HepG2 (cell line): ENCODE measurements at regions not wholly inside any gene's neighbourhood (a gene's known extent, or its start where the extent isn't known, plus 50 kb on each side); places are given as distances from the start of the nearest gene placed in this dataset.

Source experiments
- ATAC-seq: fragments of 200-7000 bp; cut with Tn5 transposase; 3 replicates; pipeline ENCODE4 v1.9.1; 2020; ENCODE audit warnings: mild to moderate bottlenecking, moderate library complexity
- BruUV-seq: library from RNA; stranded (reverse); fragments of 400-500 nt; replicated peaks from 2 replicates; lab custom pipeline; 2021; lab: Mats Ljungman, UMichigan
- CTCF ChIA-PET: fragments of 300-600 bp; formaldehyde crosslinking; extraction: SDS; loops from one replicate; lab custom pipeline; 2021; ENCODE audit warnings: low total read pairs, inconsistent platforms, low intra/inter-chr PET ratio; lab: Yijun Ruan, JAX
- POLR2A ChIA-PET: fragments of 350-600 bp; sonication (Branson Sonifier 250); formaldehyde crosslinking; loops from one replicate; lab custom pipeline; 2020; ENCODE audit warnings: antibody characterized with exemption, inconsistent platforms; lab: Yijun Ruan, JAX
- DNase-seq: peaks from one replicate; pipeline ENCODE4 v3.0.0-alpha.2; 2015; ENCODE audit warnings: low spot score
- FAIRE-seq: peaks from 3 replicates; lab custom pipeline; 2011; peaks lifted over from hg19 to GRCh38; lab: Jason Lieb, UNC
- H2AFZ ChIP-seq: one replicate; pipeline ENCODE4 v1.6.1; 2011; ENCODE audit warnings: low read length, inconsistent platforms
- H3K27ac ChIP-seq: fragments of 300-600 bp; 3 replicates; pipeline ENCODE4 v1.8.0; 2011; ENCODE audit warnings: mixed run types, mild to moderate bottlenecking, mixed read lengths, low read length, inconsistent platforms; ENCODE audit not compliant: insufficient read depth; ENCODE audit errors: extremely low read length
- H3K27me3 ChIP-seq, 2 experiments: fragments of 200-600 bp in 1 of 2; 2 replicates in 1 of 2; 3 replicates in 1 of 2; pipeline versions ENCODE4 v1.6.0 to v1.8.0; 2011; ENCODE audit warnings: low read length in 2 of 2, mild to moderate bottlenecking in 2 of 2, moderate library complexity in 2 of 2, inconsistent platforms in 1 of 2; ENCODE audit not compliant: insufficient read depth in 2 of 2, control insufficient read depth in 1 of 2
- H3K36me3 ChIP-seq, 2 experiments: fragments of 200-600 bp in 1 of 2; replicated peaks in 1 of 2; 2 replicates in 1 of 2; 3 replicates in 1 of 2; pipeline versions ENCODE4 v1.5.1 to v1.8.0; 2011; ENCODE audit warnings: low read length in 2 of 2, inconsistent platforms in 1 of 2; ENCODE audit not compliant: insufficient read depth in 2 of 2, control insufficient read depth in 1 of 2
- H3K4me1 ChIP-seq: 2 replicates; pipeline ENCODE4 v1.5.1; 2012; ENCODE audit warnings: low read length, inconsistent platforms; ENCODE audit not compliant: insufficient read depth
- H3K4me2 ChIP-seq: 2 replicates; pipeline ENCODE4 v1.6.0; 2011; ENCODE audit warnings: low read depth, low read length, inconsistent platforms
- H3K4me3 ChIP-seq, 3 experiments: fragments of 200-600 bp in 1 of 3; sonication (generic), shearing (Covaris generic) in 1 of 3; replicated peaks in 1 of 3; 2 replicates each; pipeline ENCODE4 v1.5.1; 2011 to 2016; ENCODE audit warnings: low read length in 3 of 3, inconsistent platforms in 2 of 3, low read depth in 2 of 3, mild to moderate bottlenecking in 2 of 3, control low read depth in 1 of 3, mixed read lengths in 1 of 3; ENCODE audit not compliant: insufficient read depth in 1 of 3
- H3K79me2 ChIP-seq: one replicate; pipeline ENCODE4 v1.6.1; 2011; ENCODE audit warnings: low read length, inconsistent platforms; ENCODE audit not compliant: insufficient read depth
- H3K9ac ChIP-seq: 2 replicates; pipeline ENCODE4 v1.6.0; 2011; ENCODE audit warnings: mild to moderate bottlenecking, low read depth, low read length, inconsistent platforms; ENCODE audit not compliant: insufficient read depth
- H3K9me3 ChIP-seq: 2 replicates; pipeline ENCODE4 v1.5.1; 2012; ENCODE audit warnings: mild to moderate bottlenecking, low read length
- H4K20me1 ChIP-seq: 2 replicates; pipeline ENCODE4 v1.6.0; 2011; ENCODE audit warnings: inconsistent platforms, mild to moderate bottlenecking, low read length, moderate library complexity; ENCODE audit not compliant: insufficient read depth
- ARNT2 ChIP-seq: sonication (generic); formaldehyde crosslinking; IDR thresholded peaks from 2 replicates; pipeline ENCODE4 v1.8.0; 2022; ENCODE audit warnings: mild to moderate bottlenecking, low read depth, missing genetic modification reagents, moderate library complexity
- DDIT3 ChIP-seq: sonication (generic); formaldehyde crosslinking; IDR thresholded peaks from 2 replicates; pipeline ENCODE4 v1.4.0; 2020; ENCODE audit warnings: mild to moderate bottlenecking, missing genetic modification reagents
- SATB2 ChIP-seq: sonication (generic); formaldehyde crosslinking; IDR thresholded peaks from 2 replicates; pipeline ENCODE4 v1.5.0; 2020; ENCODE audit warnings: missing genetic modification reagents
- SIX1 ChIP-seq: sonication (generic); formaldehyde crosslinking; IDR thresholded peaks from 2 replicates; pipeline ENCODE4 v1.4.0; 2020; ENCODE audit warnings: missing genetic modification reagents, borderline replicate concordance
- SNAPC2 ChIP-seq: sonication (generic); formaldehyde crosslinking; IDR thresholded peaks from 2 replicates; pipeline ENCODE4 v1.8.1; 2022; ENCODE audit warnings: mild to moderate bottlenecking, missing genetic modification reagents
- ZBTB38 ChIP-seq: sonication (generic); formaldehyde crosslinking; IDR thresholded peaks from 2 replicates; pipeline ENCODE4 v1.5.1; 2020; ENCODE audit warnings: mild to moderate bottlenecking, missing genetic modification reagents
- ZFP62 ChIP-seq: sonication (generic); formaldehyde crosslinking; IDR thresholded peaks from 2 replicates; pipeline ENCODE4 v1.4.0; 2020; ENCODE audit warnings: missing genetic modification reagents
- ZNF7 ChIP-seq: IDR thresholded peaks from 2 replicates; pipeline ENCODE4 v1.6.1; 2016; ENCODE audit warnings: missing biosample characterization, missing genetic modification reagents
- ZNF781 ChIP-seq: sonication (generic); formaldehyde crosslinking; IDR thresholded peaks from 2 replicates; pipeline ENCODE4 v1.5.1; 2020; ENCODE audit warnings: borderline replicate concordance, mild to moderate bottlenecking, missing genetic modification reagents; ENCODE audit errors: not compliant biosample characterization
- ZSCAN12 ChIP-seq: sonication (generic); formaldehyde crosslinking; IDR thresholded peaks from 2 replicates; pipeline ENCODE4 v1.9.0; 2021; ENCODE audit warnings: mild to moderate bottlenecking, missing genetic modification reagents
- WGBS: methylation state at CpG from one replicate; pipeline ENCODE4 v1.1.6; 2017; ENCODE audit warnings: low lambda C conversion rate; 5-methylcytosine and 5-hydroxymethylcytosine counted together
- in situ Hi-C: cut with HindIII; loops from 2 replicates; pipeline ENCODE4 v1.10.0; 2017; ENCODE audit warnings: low pct_unique_long_range_greater_than_20kb; ENCODE audit not compliant: extremely low pct_ligation_motif_present
- intact Hi-C: fragments of 100-400 bp; cut with micrococcal nuclease; formaldehyde crosslinking; loops from one replicate; pipeline ENCODE4 v1.10.0; 2022; ENCODE audit not compliant: unreplicated experiment
- TF ChIP-seq, protein P1 (sequence below): sonication (generic); formaldehyde crosslinking; IDR thresholded peaks from 2 replicates; pipeline ENCODE4 v1.4.0; 2020; ENCODE audit warnings: mild to moderate bottlenecking, missing genetic modification reagents
- TF ChIP-seq, protein P2 (sequence below): sonication (generic); formaldehyde crosslinking; IDR thresholded peaks from 2 replicates; pipeline ENCODE4 v1.5.0; 2020; ENCODE audit warnings: missing genetic modification reagents

DNA sequence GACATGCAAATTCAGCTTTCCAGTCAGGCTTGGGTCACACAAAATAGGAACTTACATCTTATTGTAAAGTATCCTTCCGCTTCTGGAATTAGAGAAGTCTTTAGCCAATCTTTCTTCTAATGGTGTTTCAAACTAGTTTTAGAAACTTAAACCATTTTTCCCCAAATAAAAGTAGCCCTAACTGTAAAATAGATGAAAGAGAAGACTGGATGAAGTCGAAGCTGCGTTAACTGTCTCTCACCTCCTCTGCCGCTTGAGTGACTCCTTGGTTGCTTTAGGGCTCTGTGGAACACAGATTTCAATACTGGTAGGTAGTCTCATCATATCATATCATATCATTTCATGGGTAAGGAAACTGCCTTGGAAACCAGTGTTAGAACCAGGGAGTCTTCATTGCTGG lies 498.4 kb downstream of the XIRP2 start:
- intact Hi-C loops (no loop called here), in situ Hi-C loops (no loop called here)
- H3K4me2 ChIP-seq = no peak overlapping the region
- no TSS peak for BruUV-seq
- no peaks in the 10 kb centered on the region for H3K27me3 ChIP-seq
- no peak overlapping the region for H3K27ac ChIP-seq
- 17% methylated on average over 4 of the region's 4 CpGs for WGBS
- no peak overlapping the region for H3K4me3 ChIP-seq
- no peak overlapping the region for H3K9ac ChIP-seq
- no peaks in the 10 kb centered on the region for H3K79me2 ChIP-seq
- ChIA-PET POLR2A (no interaction called here), CTCF (no interaction called here)
- H3K4me1 ChIP-seq = no peaks in the 10 kb centered on the region
- H4K20me1 ChIP-seq = no peaks in the 10 kb centered on the region
- no peak for TF ChIP-seq ZSCAN12
- TF ChIP-seq ARNT2 (CRISPR knock-in tag) = no peak
- TF ChIP-seq SATB2 = no peak
- no peak for TF ChIP-seq ZFP62
- TF ChIP-seq DDIT3 = no peak
- TF ChIP-seq, protein P1, sequence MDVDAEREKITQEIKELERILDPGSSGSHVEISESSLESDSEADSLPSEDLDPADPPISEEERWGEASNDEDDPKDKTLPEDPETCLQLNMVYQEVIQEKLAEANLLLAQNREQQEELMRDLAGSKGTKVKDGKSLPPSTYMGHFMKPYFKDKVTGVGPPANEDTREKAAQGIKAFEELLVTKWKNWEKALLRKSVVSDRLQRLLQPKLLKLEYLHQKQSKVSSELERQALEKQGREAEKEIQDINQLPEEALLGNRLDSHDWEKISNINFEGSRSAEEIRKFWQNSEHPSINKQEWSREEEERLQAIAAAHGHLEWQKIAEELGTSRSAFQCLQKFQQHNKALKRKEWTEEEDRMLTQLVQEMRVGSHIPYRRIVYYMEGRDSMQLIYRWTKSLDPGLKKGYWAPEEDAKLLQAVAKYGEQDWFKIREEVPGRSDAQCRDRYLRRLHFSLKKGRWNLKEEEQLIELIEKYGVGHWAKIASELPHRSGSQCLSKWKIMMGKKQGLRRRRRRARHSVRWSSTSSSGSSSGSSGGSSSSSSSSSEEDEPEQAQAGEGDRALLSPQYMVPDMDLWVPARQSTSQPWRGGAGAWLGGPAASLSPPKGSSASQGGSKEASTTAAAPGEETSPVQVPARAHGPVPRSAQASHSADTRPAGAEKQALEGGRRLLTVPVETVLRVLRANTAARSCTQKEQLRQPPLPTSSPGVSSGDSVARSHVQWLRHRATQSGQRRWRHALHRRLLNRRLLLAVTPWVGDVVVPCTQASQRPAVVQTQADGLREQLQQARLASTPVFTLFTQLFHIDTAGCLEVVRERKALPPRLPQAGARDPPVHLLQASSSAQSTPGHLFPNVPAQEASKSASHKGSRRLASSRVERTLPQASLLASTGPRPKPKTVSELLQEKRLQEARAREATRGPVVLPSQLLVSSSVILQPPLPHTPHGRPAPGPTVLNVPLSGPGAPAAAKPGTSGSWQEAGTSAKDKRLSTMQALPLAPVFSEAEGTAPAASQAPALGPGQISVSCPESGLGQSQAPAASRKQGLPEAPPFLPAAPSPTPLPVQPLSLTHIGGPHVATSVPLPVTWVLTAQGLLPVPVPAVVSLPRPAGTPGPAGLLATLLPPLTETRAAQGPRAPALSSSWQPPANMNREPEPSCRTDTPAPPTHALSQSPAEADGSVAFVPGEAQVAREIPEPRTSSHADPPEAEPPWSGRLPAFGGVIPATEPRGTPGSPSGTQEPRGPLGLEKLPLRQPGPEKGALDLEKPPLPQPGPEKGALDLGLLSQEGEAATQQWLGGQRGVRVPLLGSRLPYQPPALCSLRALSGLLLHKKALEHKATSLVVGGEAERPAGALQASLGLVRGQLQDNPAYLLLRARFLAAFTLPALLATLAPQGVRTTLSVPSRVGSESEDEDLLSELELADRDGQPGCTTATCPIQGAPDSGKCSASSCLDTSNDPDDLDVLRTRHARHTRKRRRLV (CRISPR knock-in tag) = peak; percentile 81
- no peak for TF ChIP-seq ZNF7 (CRISPR knock-in tag)
- TF ChIP-seq, protein P2, sequence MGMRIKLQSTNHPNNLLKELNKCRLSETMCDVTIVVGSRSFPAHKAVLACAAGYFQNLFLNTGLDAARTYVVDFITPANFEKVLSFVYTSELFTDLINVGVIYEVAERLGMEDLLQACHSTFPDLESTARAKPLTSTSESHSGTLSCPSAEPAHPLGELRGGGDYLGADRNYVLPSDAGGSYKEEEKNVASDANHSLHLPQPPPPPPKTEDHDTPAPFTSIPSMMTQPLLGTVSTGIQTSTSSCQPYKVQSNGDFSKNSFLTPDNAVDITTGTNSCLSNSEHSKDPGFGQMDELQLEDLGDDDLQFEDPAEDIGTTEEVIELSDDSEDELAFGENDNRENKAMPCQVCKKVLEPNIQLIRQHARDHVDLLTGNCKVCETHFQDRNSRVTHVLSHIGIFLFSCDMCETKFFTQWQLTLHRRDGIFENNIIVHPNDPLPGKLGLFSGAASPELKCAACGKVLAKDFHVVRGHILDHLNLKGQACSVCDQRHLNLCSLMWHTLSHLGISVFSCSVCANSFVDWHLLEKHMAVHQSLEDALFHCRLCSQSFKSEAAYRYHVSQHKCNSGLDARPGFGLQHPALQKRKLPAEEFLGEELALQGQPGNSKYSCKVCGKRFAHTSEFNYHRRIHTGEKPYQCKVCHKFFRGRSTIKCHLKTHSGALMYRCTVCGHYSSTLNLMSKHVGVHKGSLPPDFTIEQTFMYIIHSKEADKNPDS (CRISPR knock-in tag) = no peak
- no peak for TF ChIP-seq ZNF781
- no peak for TF ChIP-seq ZBTB38 (CRISPR knock-in tag)
- no peak for TF ChIP-seq SIX1 (CRISPR knock-in tag)
- TF ChIP-seq SNAPC2 (CRISPR knock-in tag) = peak; percentile 64; the same call in 1 of the 2 replicates
- ATAC-seq (no peak), FAIRE-seq (no peak), DNase-seq (no peak)
- H2AFZ ChIP-seq = no peak overlapping the region
- H3K9me3 ChIP-seq = no peaks in the 10 kb centered on the region
- no peaks in the 10 kb centered on the region for H3K36me3 ChIP-seq
